ENCODE measurements at regions not wholly inside any gene's neighbourhood (a gene's known extent, or its start where the extent isn't known, plus 50 kb on each side); places are given as distances from the start of the nearest gene placed in this dataset.

DNA sequence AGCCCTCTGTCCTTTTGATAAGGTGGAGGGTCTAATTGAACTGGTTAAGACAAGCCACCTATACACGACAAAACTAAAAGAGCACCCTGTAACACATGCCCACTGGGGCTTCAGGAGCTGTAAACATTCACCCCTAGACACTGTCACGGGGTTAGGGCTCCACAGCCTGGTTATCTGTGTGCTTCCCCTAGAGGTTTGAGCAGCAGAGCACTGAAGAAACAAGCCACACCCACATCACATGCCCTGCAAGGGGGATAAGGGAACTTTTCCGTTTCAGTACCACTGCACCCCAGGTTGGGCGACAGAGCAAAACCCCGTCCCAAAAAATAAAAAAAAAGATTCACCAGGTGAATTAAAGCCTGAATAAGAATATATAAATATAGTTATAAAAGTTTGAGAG lies 913.7 kb upstream of the ACVR2A start:
- DNase-seq (ENCODE audit: low read depth in 4 of 4, low spot score in 1 of 4): no peak

DNA sequence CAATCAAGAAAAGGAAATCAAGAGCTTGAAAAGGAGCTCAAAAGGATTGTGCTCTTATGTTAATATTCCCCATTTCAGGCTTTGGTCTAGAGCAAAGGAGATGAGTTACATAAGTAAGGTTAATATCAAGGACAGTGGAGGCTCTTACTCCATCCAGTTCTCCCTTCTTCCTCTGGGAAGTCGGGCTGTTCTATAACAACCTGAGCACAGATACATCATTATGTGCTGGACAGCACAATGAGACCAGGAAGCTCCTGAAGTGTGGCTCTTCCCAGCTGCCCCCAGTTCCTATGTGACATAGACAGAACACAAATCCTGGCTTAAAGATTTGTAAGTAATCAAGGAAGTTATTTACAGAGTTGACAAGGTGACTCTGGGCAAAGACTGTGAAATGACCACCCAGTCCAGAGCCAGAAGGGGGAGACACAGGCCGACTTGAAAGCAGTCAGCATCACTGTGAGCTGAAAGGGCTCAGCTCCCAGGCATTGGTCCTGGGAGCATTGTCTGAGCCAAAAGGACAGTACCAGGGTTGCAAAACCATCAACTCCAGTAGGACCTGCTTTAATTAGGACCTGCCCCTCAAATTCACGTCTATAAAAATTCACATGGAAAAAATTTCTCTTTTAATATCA lies 917.6 kb upstream of the ACVR2A start:
- DNase-seq (ENCODE audit: low read depth in 4 of 4, low spot score in 1 of 4): no peak

DNA sequence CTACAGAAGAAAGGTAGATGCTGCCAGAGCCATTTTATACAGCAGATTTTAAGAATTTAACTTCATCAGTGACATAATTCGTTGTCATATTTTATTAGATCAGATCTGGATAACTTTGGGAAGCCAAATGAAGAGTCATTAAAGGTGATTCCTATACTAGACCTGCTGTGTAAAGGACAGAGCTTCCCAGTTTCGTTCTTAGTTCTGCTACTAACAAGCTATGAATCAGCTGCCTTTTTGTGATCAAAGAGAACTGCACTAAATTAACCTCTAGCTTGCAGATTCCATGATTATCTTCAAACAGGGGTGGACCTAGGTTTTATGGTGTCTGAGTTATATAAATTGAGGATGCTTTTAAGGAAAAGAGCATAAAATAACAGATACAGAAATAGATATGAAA lies 926.5 kb upstream of the ACVR2A start:
- no peak for DNase-seq (ENCODE audit: low read depth in 4 of 4, low spot score in 1 of 4)

GRCh38 chr2:146917431-146918042 lies 927.3 kb upstream of the ACVR2A start:
- DNase-seq (ENCODE audit: low read depth in 4 of 4, low spot score in 1 of 4): no peak

- no peak for DNase-seq (ENCODE audit: low read depth in 4 of 4, low spot score in 1 of 4)
Observed at GRCh38 chr2:146916914-146917313, 927.9 kb upstream of the ACVR2A start.

DNA sequence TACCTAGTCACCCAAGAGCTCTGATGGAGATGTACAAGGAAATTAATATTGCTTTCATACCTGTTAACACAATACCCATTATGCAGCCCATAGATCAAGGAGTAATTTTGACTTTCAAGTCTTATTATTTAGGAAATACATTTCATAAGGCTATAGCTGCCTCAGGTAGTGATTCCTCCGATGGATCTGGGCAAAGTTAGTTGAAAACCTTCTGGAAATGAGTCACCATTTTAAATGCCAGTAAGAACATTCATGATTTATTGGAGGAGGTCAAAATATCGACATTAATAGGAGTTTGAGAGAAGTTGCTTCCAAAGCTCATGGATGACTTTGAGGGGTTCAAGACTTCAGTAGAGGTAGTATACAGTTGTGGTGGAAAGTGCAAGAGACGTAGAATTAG lies 931.4 kb upstream of the ACVR2A start:
- no peak for DNase-seq (ENCODE audit: low read depth in 4 of 4, low spot score in 1 of 4)

- DNase-seq (ENCODE audit: low read depth in 4 of 4, low spot score in 1 of 4): no peak
Observed at GRCh38 chr2:146912536-146912935, 932.3 kb upstream of the ACVR2A start.

DNA sequence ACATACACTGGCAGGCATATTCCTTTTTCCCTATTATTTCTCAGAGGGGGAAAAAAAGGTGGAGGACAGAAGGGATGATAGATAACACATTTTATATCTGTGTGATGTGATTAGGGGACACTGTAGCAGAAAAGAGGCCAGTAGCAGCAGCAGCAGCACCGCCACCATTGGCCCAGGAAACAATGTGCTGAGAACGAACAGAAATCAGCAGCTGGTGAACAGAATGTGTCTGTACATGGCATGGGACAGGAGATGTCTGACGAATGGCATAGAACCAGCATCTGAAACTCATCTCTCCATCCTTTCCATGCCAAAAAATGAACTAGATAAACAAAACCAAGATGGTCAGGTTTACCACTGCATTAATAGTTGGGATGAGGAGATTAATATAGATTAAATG lies 936.1 kb upstream of the ACVR2A start:
- DNase-seq (ENCODE audit: low read depth in 4 of 4, low spot score in 1 of 4): no peak

DNA sequence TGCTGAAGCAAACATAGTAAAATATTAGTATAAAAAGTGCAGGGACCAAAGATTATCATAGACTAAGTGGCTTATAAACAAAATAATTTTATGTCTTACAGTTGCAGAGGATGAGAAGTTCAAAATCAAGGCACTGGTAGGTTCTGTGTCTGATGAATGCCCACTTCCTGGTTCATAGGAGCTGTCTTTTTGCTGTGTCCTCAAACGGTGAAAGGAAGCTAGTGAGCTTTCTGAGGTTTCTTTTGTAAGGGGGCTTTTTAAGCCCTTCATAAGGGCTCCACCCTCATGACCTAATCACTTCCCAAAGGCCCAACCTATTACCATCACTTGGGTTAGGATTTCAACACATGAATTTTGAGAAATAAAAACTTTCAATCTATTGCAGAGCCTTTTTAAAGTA lies 946.7 kb upstream of the ACVR2A start:
- DNase-seq (ENCODE audit: low read depth in 4 of 4, low spot score in 1 of 4): no peak

- no peak for DNase-seq (ENCODE audit: low read depth in 4 of 4, low spot score in 1 of 4)
Observed at GRCh38 chr2:146894514-146894913, 950.3 kb upstream of the ACVR2A start.

- DNase-seq (ENCODE audit: low read depth in 4 of 4, low spot score in 1 of 4): no peak
Observed at GRCh38 chr2:146893500-146894041, 951.3 kb upstream of the ACVR2A start.

GRCh38 chr2:146890491-146890890 lies 954.3 kb upstream of the ACVR2A start:
- no peak for DNase-seq (ENCODE audit: low read depth in 4 of 4, low spot score in 1 of 4)

DNA sequence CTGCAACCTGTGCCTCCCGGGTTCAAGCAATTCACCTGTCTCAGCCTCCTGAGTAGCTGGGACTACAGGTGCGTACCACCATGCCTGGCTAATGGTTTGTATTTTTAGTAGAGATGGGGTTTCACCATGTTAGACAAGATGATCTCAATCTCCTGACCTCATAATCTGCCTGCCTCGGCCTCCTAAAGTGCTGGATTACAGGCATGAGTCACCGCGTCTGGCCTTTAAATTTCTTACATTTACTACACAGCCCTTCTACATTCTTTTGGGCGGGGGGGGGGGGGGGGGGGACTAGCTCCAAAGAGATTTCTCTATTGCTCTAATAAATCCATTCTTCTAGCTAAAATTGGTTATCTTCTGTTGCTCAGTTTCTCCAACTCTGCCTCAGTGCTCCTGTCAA lies 964.9 kb upstream of the ACVR2A start:
- DNase-seq (ENCODE audit: low read depth in 4 of 4, low spot score in 1 of 4): no peak

DNA sequence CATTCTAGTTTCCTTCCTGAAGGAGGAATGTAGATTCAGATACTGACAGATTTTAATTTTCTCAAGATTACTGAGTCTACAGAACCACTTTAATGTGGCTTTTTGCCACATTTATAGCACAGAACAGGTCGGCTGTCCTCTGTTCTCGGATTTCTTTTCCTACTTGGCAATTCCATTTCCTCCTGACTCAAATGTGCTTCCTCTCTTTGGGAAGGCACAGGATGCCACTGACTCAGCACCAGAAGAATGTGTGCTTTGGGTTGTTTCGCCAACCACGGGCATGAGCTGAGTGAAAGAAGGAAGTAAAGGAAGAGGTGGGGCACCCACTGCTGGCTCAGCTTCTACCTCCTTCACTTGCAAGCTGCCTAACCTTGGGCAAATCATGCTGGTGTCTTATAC lies 970.6 kb upstream of the ACVR2A start:
- no peak for DNase-seq (ENCODE audit: low read depth in 4 of 4, low spot score in 1 of 4)

DNA sequence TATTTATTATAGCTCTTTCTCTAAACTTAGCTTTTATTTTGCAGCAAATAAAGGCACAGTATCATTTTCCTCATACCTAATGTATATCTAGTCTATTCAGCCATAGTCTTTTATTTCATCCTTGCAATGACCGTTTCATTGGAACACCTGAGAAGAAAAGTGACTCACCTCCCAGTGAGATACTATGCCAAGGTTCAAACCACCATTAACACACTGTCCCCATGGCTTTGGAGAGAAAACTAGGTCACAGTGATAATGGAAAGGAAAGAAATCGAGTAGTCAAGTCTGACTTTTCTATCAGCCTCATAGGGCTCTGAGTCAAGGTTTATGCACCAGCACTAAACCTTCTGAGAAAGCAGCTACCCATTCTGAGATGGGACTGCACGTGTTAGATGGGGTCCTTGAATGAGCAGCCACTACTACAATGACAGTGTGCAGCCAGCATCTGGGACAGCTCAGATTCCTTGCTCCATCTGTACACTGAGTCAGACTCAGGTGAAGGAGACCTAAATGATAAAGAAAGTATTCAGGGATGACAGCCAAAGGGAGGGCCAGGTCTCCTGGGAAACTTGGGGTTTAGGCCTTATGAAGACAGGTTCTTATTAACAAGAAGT lies 971.1 kb upstream of the ACVR2A start:
- no peak for DNase-seq (ENCODE audit: low read depth in 4 of 4, low spot score in 1 of 4)

DNA sequence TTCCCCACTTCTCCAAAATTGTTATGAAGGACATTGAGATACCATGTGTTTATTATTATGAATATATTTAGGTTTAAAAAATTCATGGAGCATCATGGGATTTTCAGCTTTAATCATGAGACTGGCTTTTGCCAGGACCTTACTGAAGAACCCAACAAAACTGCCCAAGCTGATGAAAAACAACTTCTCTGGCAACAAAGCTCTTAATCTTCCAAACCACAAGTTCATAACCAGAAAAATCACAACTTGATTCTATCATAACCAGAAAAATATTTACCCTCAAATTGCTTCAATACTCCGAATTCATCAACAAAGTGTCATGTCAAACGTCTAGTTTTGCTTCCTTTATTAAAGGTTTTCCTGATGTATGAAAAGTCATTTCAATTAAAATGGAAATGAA lies 971.8 kb upstream of the ACVR2A start:
- DNase-seq (ENCODE audit: low read depth in 4 of 4, low spot score in 1 of 4): no peak

GRCh38 chr2:146870691-146871090 lies 974.1 kb upstream of the ACVR2A start:
- no peak for DNase-seq (ENCODE audit: low read depth in 4 of 4, low spot score in 1 of 4)

DNA sequence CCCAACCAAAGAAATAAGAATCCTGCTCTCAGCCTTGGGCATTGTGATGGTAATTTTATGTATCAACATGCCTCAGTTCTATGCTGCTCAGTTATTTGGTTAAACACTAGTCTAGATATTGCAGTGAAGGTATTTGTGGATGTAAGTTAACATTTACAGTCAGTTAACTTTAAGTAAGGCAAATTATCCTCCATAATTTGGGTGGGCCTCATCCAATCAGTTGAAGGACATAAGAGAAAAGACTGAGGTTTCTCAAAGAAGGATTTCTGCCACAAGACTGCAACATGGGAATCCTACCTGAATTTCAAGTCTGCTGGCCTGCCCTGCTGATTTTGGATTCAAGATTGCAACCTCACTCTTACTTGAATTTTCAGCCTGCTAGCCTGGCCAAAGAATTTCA lies 975.5 kb upstream of the ACVR2A start:
- no peak for DNase-seq (ENCODE audit: low read depth in 4 of 4, low spot score in 1 of 4)

GRCh38 chr2:146868051-146868450 lies 976.8 kb upstream of the ACVR2A start:
- no peak for DNase-seq (ENCODE audit: low read depth in 4 of 4, low spot score in 1 of 4)

DNA sequence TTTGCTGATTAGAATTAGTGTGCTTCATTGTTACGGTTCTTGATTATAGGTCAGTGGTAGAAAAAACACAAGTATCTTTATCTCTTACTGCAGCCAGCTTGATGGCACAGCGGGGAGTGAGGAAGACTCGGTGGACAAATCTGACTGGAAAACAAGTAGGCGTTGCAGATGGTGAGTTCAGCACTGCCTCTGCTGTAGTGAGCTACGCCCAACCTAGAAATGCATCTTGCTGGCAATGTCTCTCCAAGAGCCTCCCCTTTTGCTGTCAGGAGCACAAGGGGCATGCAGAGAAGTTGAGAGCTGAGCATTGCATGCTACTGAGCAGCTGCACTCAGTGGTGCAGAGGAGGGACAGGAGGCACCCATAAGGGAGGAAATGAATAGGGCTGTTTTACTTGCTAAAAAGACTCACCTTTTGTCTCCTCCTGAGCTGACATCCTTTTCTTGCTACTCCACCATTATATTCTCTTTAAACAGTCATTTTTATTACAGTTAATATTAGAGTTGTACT lies 977.3 kb upstream of the ACVR2A start:
- no peak for DNase-seq (ENCODE audit: low read depth in 4 of 4, low spot score in 1 of 4)

DNA sequence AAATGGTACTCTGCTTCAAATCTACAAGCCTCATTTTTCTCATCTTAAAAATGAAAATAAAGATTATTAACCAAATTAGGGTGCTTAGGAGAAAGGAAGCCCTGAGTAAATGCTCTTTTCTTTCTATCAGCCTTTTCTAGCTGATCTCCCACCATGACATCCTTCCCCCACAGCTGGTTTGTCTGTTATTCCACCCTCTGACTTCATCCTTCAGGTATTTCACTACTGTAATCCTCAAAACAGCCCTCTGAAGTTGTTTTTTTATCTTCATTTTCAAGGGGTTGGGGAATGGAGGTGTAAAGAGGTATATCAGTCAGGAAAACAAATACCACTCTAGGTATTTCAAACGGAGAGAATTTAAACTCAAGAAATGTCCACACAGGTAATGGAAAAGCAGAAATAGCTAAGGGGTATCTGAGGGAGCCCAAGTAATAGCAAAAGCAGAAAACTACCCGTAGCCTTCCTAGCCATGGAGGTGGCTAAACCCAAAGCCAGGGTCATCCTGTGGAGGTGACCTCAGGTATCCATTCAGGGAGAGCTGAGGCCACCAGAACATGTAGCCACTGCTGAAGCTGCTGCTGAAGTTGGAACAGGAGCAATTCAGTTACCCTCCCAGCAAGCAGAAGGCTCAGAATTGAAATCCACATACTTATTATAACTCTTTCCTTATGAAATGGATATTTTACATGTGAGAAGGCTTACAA lies 990.9 kb upstream of the ACVR2A start:
- DNase-seq (ENCODE audit: low read depth in 4 of 4, low spot score in 1 of 4): no peak

- DNase-seq (ENCODE audit: low read depth in 4 of 4, low spot score in 1 of 4): no peak
Observed at GRCh38 chr2:146852661-146853060, 992.2 kb upstream of the ACVR2A start.

Data from stimulated activated CD4-positive, alpha-beta T cell treated with anti-CD3 and anti-CD28 coated beads, Interleukin-1b, Interleukin-23, amount 100 ng/mL, for 24 hours (primary cell).